Endothelial cell of umbilical vein (primary cell): ENCODE measurements at regions not wholly inside any gene's neighbourhood (a gene's known extent, or its start where the extent isn't known, plus 50 kb on each side); places are given as distances from the start of the nearest gene placed in this dataset.

Experiments used
- BruUV-seq: library from RNA; stranded (reverse); fragments of 400-500 nt; replicated peaks from 2 replicates; lab custom pipeline; 2021; lab: Mats Ljungman, UMichigan
- CTCF ChIA-PET: fragments of 300-600, 350-600 bp; sonication (Branson Sonifier 250); formaldehyde crosslinking; loops from one replicate; lab custom pipeline; 2021; ENCODE audit warnings: antibody characterized with exemption, inconsistent platforms; lab: Charles Lee
- POLR2A ChIA-PET: fragments of 300-600, 350-600 bp; sonication (Branson Sonifier 250); formaldehyde crosslinking; loops from one replicate; lab custom pipeline; 2021; ENCODE audit warnings: antibody characterized with exemption, inconsistent platforms; lab: Charles Lee
- DNase-seq: peaks from one replicate; pipeline ENCODE4 v3.0.0-alpha.2; 2011; ENCODE audit warnings: low read depth, low spot score
- FAIRE-seq: peaks from 2 replicates; lab custom pipeline; 2011; peaks lifted over from hg19 to GRCh38; lab: Jason Lieb, UNC
- H2AFZ ChIP-seq: 2 replicates; pipeline ENCODE4 v1.6.0; 2012; ENCODE audit warnings: low read depth, low read length, control low read depth, inconsistent platforms
- H3K27ac ChIP-seq: 2 replicates; pipeline ENCODE4 v1.5.1; 2011; ENCODE audit warnings: low read depth, mild to moderate bottlenecking, control low read depth, low read length, moderate library complexity; ENCODE audit not compliant: insufficient read depth
- H3K27me3 ChIP-seq, 2 experiments: 2 replicates each; pipeline versions ENCODE4 v1.6.0 to v1.6.1; 2011; ENCODE audit warnings: low read length in 2 of 2, mixed read lengths in 1 of 2; ENCODE audit not compliant: control insufficient read depth in 2 of 2, insufficient read depth in 2 of 2
- H3K36me3 ChIP-seq, 2 experiments: 2 replicates in 1 of 2; 3 replicates in 1 of 2; pipeline ENCODE4 v1.5.1; 2011; ENCODE audit warnings: low read length in 2 of 2, mild to moderate bottlenecking in 1 of 2, moderate library complexity in 1 of 2; ENCODE audit not compliant: control insufficient read depth in 2 of 2, insufficient read depth in 2 of 2; ENCODE audit errors: extremely low read depth in 1 of 2
- H3K4me1 ChIP-seq: 3 replicates; pipeline ENCODE4 v1.5.1; 2011; ENCODE audit warnings: mild to moderate bottlenecking, low read length; ENCODE audit not compliant: control insufficient read depth, insufficient read depth; ENCODE audit errors: extremely low read depth
- H3K4me2 ChIP-seq: 2 replicates; pipeline ENCODE4 v1.6.1; 2011; ENCODE audit warnings: low read length, control low read depth, mixed read lengths; ENCODE audit not compliant: insufficient read depth
- H3K4me3 ChIP-seq, 3 experiments: fragments of 200-600 bp in 1 of 3; sonication (generic), shearing (Covaris generic) in 1 of 3; replicated peaks in 1 of 3; 2 replicates each; pipeline ENCODE4 v1.5.1; 2011 to 2016; ENCODE audit warnings: control low read depth in 3 of 3, low read length in 3 of 3, mild to moderate bottlenecking in 2 of 3, inconsistent platforms in 1 of 3, low read depth in 1 of 3, moderate library complexity in 1 of 3; ENCODE audit not compliant: insufficient read depth in 1 of 3
- H3K79me2 ChIP-seq: 2 replicates; pipeline ENCODE4 v1.6.0; 2012; ENCODE audit warnings: low read length, inconsistent platforms; ENCODE audit not compliant: control insufficient read depth, insufficient read depth
- H3K9ac ChIP-seq: replicated peaks from 2 replicates; pipeline ENCODE3; 2011; ENCODE audit warnings: low read length, control low read depth; ENCODE audit not compliant: insufficient read depth; ENCODE audit errors: extremely low read depth
- H3K9me1 ChIP-seq: replicated peaks from 3 replicates; pipeline ENCODE4 v1.6.0; 2011; ENCODE audit warnings: mild to moderate bottlenecking, low read length; ENCODE audit not compliant: control insufficient read depth, insufficient read depth; ENCODE audit errors: extremely low read depth
- H3K9me3 ChIP-seq: replicated peaks from 2 replicates; pipeline ENCODE4 v1.5.1; 2012; ENCODE audit warnings: low read length, inconsistent platforms; ENCODE audit not compliant: control insufficient read depth, insufficient read depth
- H4K20me1 ChIP-seq: replicated peaks from 2 replicates; pipeline ENCODE3; 2011; ENCODE audit warnings: mild to moderate bottlenecking, low read length; ENCODE audit not compliant: control insufficient read depth, insufficient read depth; ENCODE audit errors: extremely low read depth
- EZH2 ChIP-seq: IDR thresholded peaks from 2 replicates; pipeline ENCODE4 v1.6.1; 2012; ENCODE audit warnings: borderline replicate concordance, low read depth, mild to moderate bottlenecking, moderate library complexity, low read length, inconsistent platforms; ENCODE audit not compliant: severe bottlenecking
- FOS ChIP-seq: IDR thresholded peaks from 2 replicates; pipeline ENCODE4 v1.6.1; 2011; ENCODE audit warnings: mild to moderate bottlenecking, low read length, moderate library complexity, borderline replicate concordance; ENCODE audit not compliant: insufficient read depth
- GATA2 ChIP-seq: IDR thresholded peaks from 2 replicates; pipeline ENCODE4 v1.7.0; 2011; ENCODE audit warnings: low read depth, mild to moderate bottlenecking, moderate library complexity, mixed read lengths, low read length; ENCODE audit not compliant: insufficient read length, insufficient read depth
- JUN ChIP-seq: IDR thresholded peaks from 2 replicates; pipeline ENCODE4 v1.6.1; 2011; ENCODE audit warnings: borderline replicate concordance, low read depth; ENCODE audit not compliant: insufficient read length, insufficient read depth
- MYC ChIP-seq: IDR thresholded peaks from one replicate; pipeline ENCODE4 v1.6.1; 2011; ENCODE audit warnings: mild to moderate bottlenecking, low read depth, low read length
- POLR2A ChIP-seq: IDR thresholded peaks from 2 replicates; pipeline ENCODE4 v1.6.1; 2012; ENCODE audit warnings: low read depth, mild to moderate bottlenecking, control low read depth, low read length
- POLR2AphosphoS5 ChIP-seq: IDR thresholded peaks from 2 replicates; pipeline ENCODE4 v1.6.1; 2012; ENCODE audit warnings: low read depth, mild to moderate bottlenecking, control low read depth, low read length, moderate library complexity; ENCODE audit not compliant: insufficient read depth
- dilution Hi-C: fragments of 300-500 bp; cut with MboI; formaldehyde crosslinking; loops from one replicate; pipeline ENCODE4 v1.15.0; 2019; ENCODE audit warnings: low sequenced_read_pairs; ENCODE audit not compliant: extremely low pct_ligation_motif_present
- intact Hi-C: fragments of 100-400 bp; cut with micrococcal nuclease; formaldehyde crosslinking; loops from one replicate; pipeline ENCODE4 v1.10.0; 2022
- TF ChIP-seq, protein P1 (sequence below), 2 donors: IDR thresholded peaks; 1 replicate in 1 of 2; 2 replicates in 1 of 2; pipeline ENCODE4 v1.5.1; 2011; ENCODE audit warnings: low read length in 2 of 2, mild to moderate bottlenecking in 2 of 2, moderate library complexity in 2 of 2, control low read depth in 1 of 2, inconsistent platforms in 1 of 2, low read depth in 1 of 2; ENCODE audit not compliant: insufficient read depth in 1 of 2; ENCODE audit errors: extremely low read depth in 1 of 2

DNA sequence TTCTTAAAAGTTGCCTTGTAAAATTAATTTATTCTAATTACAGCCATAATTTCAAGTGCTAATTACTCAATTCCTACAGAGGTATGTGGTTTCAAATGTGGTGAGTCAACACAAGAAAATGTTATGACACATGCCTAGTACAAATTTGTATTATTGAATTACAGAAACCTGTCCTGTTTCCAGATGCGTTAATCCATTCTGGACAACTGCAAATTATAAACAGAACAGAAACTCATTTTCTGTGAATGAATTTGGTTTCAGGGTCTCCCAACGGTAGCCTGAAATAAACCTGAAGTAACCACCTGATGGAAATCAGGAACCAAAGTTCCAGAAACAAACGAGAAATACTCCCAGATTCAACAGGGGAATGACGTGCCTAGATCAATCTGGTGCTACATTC is 328.6 kb upstream of the F9 start:
- BruUV-seq, result no TSS peak
- TF ChIP-seq EZH2, result no peak
- no peak for TF ChIP-seq JUN
- TF ChIP-seq GATA2, result no peak
- TF ChIP-seq MYC, result no peak
- TF ChIP-seq FOS, result no peak
- TF ChIP-seq, protein P1, sequence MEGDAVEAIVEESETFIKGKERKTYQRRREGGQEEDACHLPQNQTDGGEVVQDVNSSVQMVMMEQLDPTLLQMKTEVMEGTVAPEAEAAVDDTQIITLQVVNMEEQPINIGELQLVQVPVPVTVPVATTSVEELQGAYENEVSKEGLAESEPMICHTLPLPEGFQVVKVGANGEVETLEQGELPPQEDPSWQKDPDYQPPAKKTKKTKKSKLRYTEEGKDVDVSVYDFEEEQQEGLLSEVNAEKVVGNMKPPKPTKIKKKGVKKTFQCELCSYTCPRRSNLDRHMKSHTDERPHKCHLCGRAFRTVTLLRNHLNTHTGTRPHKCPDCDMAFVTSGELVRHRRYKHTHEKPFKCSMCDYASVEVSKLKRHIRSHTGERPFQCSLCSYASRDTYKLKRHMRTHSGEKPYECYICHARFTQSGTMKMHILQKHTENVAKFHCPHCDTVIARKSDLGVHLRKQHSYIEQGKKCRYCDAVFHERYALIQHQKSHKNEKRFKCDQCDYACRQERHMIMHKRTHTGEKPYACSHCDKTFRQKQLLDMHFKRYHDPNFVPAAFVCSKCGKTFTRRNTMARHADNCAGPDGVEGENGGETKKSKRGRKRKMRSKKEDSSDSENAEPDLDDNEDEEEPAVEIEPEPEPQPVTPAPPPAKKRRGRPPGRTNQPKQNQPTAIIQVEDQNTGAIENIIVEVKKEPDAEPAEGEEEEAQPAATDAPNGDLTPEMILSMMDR (IDR thresholded peaks at IDR 0.05; ENCODE audit: extremely low read depth in 1 of 2, insufficient read depth in 1 of 2, low read depth in 1 of 2, low read length in 2 of 2), result no peak
- TF ChIP-seq POLR2A, result no peak
- Histone ChIP-seq H3K4me1 (no peaks in the 10 kb centered on the region), H3K27me3 (peaks cover 7 to 8% of the 10 kb centered on the region in 2 experiments), H3K9me1 (no peaks in the 10 kb centered on the region), H3K4me3 (no peak overlapping the region), H3K79me2 (no peaks in the 10 kb centered on the region), H3K4me2 (no peak overlapping the region), H3K9ac (no peak overlapping the region), H3K9me3 (no peaks in the 10 kb centered on the region), H4K20me1 (no peaks in the 10 kb centered on the region), H3K36me3 (no peaks in the 10 kb centered on the region), H3K27ac (no peak overlapping the region), H2AFZ (no peak overlapping the region)
- ChIA-PET CTCF (no interaction called here), POLR2A (no interaction called here)
- no peak for DNase-seq
- dilution Hi-C loops, result no loop called here
- intact Hi-C loops, result no loop called here
- no peak for FAIRE-seq

DNA sequence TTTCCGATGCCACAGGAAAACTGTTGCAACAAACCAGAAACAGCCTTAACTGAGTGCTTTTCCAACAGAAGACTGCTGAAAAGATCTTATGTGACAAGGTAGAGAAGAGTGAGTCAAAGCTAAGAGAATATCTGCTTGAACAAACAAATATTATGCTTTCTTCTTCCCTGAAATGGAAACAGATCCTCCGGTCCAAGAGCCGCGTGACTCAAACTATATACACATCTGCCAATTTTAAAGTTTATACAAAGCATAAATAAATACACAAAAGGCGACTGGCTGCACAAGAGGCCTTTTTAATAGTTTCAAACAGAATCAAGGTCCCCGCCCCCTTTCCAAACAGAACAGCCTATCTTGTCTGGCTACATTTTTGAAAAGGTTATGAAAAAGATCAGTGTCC is 329.7 kb upstream of the F9 start:
- Histone ChIP-seq H3K4me1 (no peaks in the 10 kb centered on the region), H3K27ac (no peak overlapping the region), H3K9me1 (no peaks in the 10 kb centered on the region), H3K27me3 (peaks cover 7 to 8% of the 10 kb centered on the region in 2 experiments), H3K9ac (no peak overlapping the region), H3K36me3 (no peaks in the 10 kb centered on the region), H3K4me3 (no peak overlapping the region), H2AFZ (no peak overlapping the region), H3K9me3 (no peaks in the 10 kb centered on the region), H3K79me2 (no peaks in the 10 kb centered on the region), H3K4me2 (no peak overlapping the region), H4K20me1 (no peaks in the 10 kb centered on the region)
- TF ChIP-seq EZH2, result no peak
- TF ChIP-seq POLR2AphosphoS5, result no peak
- no peak for TF ChIP-seq POLR2A
- TF ChIP-seq FOS, result no peak
- ChIA-PET POLR2A (no interaction called here), CTCF (no interaction called here)
- FAIRE-seq (no peak), DNase-seq (no peak)
- intact Hi-C loops, result no loop called here
- no TSS peak for BruUV-seq
- dilution Hi-C loops, result no loop called here
